ENCODE measurements at regions not wholly inside any gene's neighbourhood (a gene's known extent, or its start where the extent isn't known, plus 50 kb on each side); places are given as distances from the start of the nearest gene placed in this dataset.

DNA sequence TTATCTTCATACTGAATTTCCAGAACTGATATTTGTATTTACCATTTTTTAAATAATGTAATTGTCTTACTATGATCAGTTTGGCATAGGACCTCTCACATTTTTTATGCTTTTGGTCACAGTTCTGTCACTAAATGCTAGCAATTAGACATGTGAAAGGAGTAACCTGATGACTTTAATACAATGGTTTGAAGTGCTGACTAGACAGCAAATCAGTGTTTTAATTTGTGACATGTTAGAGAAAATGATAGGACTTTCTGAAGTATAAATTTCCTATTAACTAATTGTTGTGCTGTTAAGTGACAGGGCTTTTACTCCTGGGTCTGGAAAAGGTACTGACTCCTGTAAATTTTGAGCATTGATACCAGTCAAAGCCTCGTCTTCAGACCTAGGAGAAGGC, 117.5 kb downstream of the ZNF330 start:
- Mint-ChIP-seq H3K4me1 (peaks cover 5% of the 10 kb centered on the region), H3K36me3 (ENCODE audit: low read depth) (no peaks in the 10 kb centered on the region), H3K9me3 (no peaks in the 10 kb centered on the region), H3K4me3 (no peak overlapping the region), H3K27ac (no peak overlapping the region), H3K27me3 (ENCODE audit: low read depth) (peaks cover 4% of the 10 kb centered on the region)
- no peak for TF ChIP-seq CTCF (IDR thresholded peaks at IDR 0.05; ENCODE audit: unreplicated experiment in 3 of 3)

- H3K36me3 Mint-ChIP-seq (ENCODE audit: low read depth) = no peaks in the 10 kb centered on the region
These were observed 118.7 kb downstream of the ZNF330 start for GRCh38 chr4:141339391-141339790.

GRCh38 chr4:141339966-141340365, 119.3 kb downstream of the ZNF330 start:
- peaks cover 7% of the 10 kb centered on the region for H3K27me3 Mint-ChIP-seq (ENCODE audit: low read depth)
- TF ChIP-seq CTCF (IDR thresholded peaks at IDR 0.05; ENCODE audit: unreplicated experiment in 3 of 3) = no peak
- no peak overlapping the region for H3K4me3 Mint-ChIP-seq
- H3K4me1 Mint-ChIP-seq = peaks cover 5% of the 10 kb centered on the region
- no peak overlapping the region for H3K27ac Mint-ChIP-seq
- no peaks in the 10 kb centered on the region for H3K36me3 Mint-ChIP-seq (ENCODE audit: low read depth)
- H3K9me3 Mint-ChIP-seq = no peaks in the 10 kb centered on the region

More at GRCh38 chr4:141339391-141339790, 118.7 kb downstream of the ZNF330 start:
- H3K27ac Mint-ChIP-seq = peak overlapping the region in 1 of 3 experiments; percentile 6
- no peaks in the 10 kb centered on the region for H3K9me3 Mint-ChIP-seq
- H3K27me3 Mint-ChIP-seq (ENCODE audit: low read depth) = peaks cover 7% of the 10 kb centered on the region
- H3K4me3 Mint-ChIP-seq = peak overlapping the region in 1 of 3 experiments; percentile 10
- no peak for TF ChIP-seq CTCF (IDR thresholded peaks at IDR 0.05; ENCODE audit: unreplicated experiment in 3 of 3)
- H3K4me1 Mint-ChIP-seq = peaks cover 5% of the 10 kb centered on the region

- Mint-ChIP-seq H3K27me3 (ENCODE audit: low read depth) (peaks cover 7% of the 10 kb centered on the region), H3K4me1 (peaks cover 5% of the 10 kb centered on the region), H3K4me3 (no peak overlapping the region), H3K27ac (no peak overlapping the region), H3K9me3 (no peaks in the 10 kb centered on the region), H3K36me3 (ENCODE audit: low read depth) (no peaks in the 10 kb centered on the region)
- TF ChIP-seq CTCF (IDR thresholded peaks at IDR 0.05; ENCODE audit: unreplicated experiment in 3 of 3) = no peak
These were observed 119.8 kb downstream of the ZNF330 start for GRCh38 chr4:141340458-141340857.

GRCh38 chr4:141346144-141346543, 125.4 kb downstream of the ZNF330 start:
- peak; percentile 49 to 67 (median 62) for TF ChIP-seq CTCF (IDR thresholded peaks at IDR 0.05; ENCODE audit: unreplicated experiment in 3 of 3)
- Mint-ChIP-seq H3K9me3 (no peaks in the 10 kb centered on the region), H3K27ac (no peak overlapping the region), H3K4me3 (no peak overlapping the region), H3K36me3 (ENCODE audit: low read depth) (no peaks in the 10 kb centered on the region), H3K4me1 (peaks cover 21% of the 10 kb centered on the region), H3K27me3 (ENCODE audit: low read depth) (peaks cover 15% of the 10 kb centered on the region)

- H3K4me3 Mint-ChIP-seq = no peak overlapping the region
These were observed 127.0 kb downstream of the ZNF330 start for GRCh38 chr4:141347684-141348083.

More at GRCh38 chr4:141347684-141348083, 127.0 kb downstream of the ZNF330 start:
- no peak for TF ChIP-seq CTCF (IDR thresholded peaks at IDR 0.05; ENCODE audit: unreplicated experiment in 3 of 3)
- Mint-ChIP-seq H3K36me3 (ENCODE audit: low read depth) (no peaks in the 10 kb centered on the region), H3K4me1 (peaks cover 31% of the 10 kb centered on the region), H3K27me3 (ENCODE audit: low read depth) (peaks cover 20% of the 10 kb centered on the region), H3K9me3 (no peaks in the 10 kb centered on the region), H3K27ac (no peak overlapping the region)
